HCT116 (cell line): ENCODE measurements at regions not wholly inside any gene's neighbourhood (a gene's known extent, or its start where the extent isn't known, plus 50 kb on each side); places are given as distances from the start of the nearest gene placed in this dataset.

Source experiments
- ATAC-seq: fragments of 200-7000 bp; cut with Tn5 transposase; 2 replicates; pipeline ENCODE4 v1.9.1; 2020; ENCODE audit warnings: mild to moderate bottlenecking, moderate library complexity
- BruUV-seq: library from RNA; stranded (reverse); fragments of 400-500 nt; replicated peaks from 2 replicates; lab custom pipeline; 2021; lab: Mats Ljungman, UMichigan
- CTCF ChIA-PET: fragments of 300-600 bp; sonication (Branson Sonifier 250); formaldehyde crosslinking; loops from one replicate; lab custom pipeline; 2021; ENCODE audit warnings: antibody characterized with exemption; lab: Charles Lee
- POLR2A ChIA-PET: fragments of 300-600, 350-600 bp; sonication (Branson Sonifier 250); formaldehyde crosslinking; loops from one replicate; lab custom pipeline; 2021; ENCODE audit warnings: antibody characterized with exemption; lab: Charles Lee
- RAD21 ChIA-PET, 2 experiments: fragments of 300-600 bp; sonication (Branson Sonifier 250); formaldehyde crosslinking; loops; one replicate each; lab custom pipeline; 2023; ENCODE audit warnings: low total read pairs in 2 of 2; ENCODE audit not compliant: uncharacterized antibody in 2 of 2, unreplicated experiment in 2 of 2, low non-redundant PET in 1 of 2; lab: Charles Lee
- DNase-seq: peaks from one replicate; pipeline ENCODE4 v3.0.0-alpha.2; 2010; ENCODE audit warnings: low read depth, low spot score
- H2AFZ ChIP-seq: fragments of 200-600 bp; shearing (Covaris generic), sonication (generic); 2 replicates; pipeline ENCODE4 v1.6.1; 2017; ENCODE audit warnings: low read depth, mixed run types, mixed read lengths, antibody characterized with exemption, low read length; ENCODE audit not compliant: poor library complexity, severe bottlenecking
- H3K27ac ChIP-seq: 2 replicates; pipeline ENCODE4 v1.5.1; 2012; ENCODE audit warnings: low read depth, low read length
- H3K27me3 ChIP-seq: fragments of 200-600 bp; sonication (generic); 2 replicates; pipeline ENCODE4 v1.6.1; 2016; ENCODE audit warnings: mixed run types, low read length, mixed read lengths; ENCODE audit not compliant: insufficient read depth
- H3K36me3 ChIP-seq, 2 experiments: fragments of 200-500 bp in 1 of 2; fragments of 200-600 bp in 1 of 2; sonication (Bioruptor generic) in 1 of 2; sonication (generic) in 1 of 2; 2 replicates each; pipeline versions ENCODE4 v1.5.1 to v1.6.1; 2014 to 2016; ENCODE audit warnings: low read length in 2 of 2, inconsistent platforms in 1 of 2, mixed read lengths in 1 of 2, mixed run types in 1 of 2; ENCODE audit not compliant: insufficient read depth in 2 of 2, control insufficient read depth in 1 of 2
- H3K4me1 ChIP-seq, 2 experiments: fragments of 200-600 bp in 1 of 2; sonication (generic) in 1 of 2; 2 replicates each; pipeline versions ENCODE4 v1.5.1 to v1.6.1; 2012 to 2017; ENCODE audit warnings: low read length in 2 of 2, inconsistent platforms in 1 of 2, mild to moderate bottlenecking in 1 of 2, mixed read lengths in 1 of 2, mixed run types in 1 of 2, moderate library complexity in 1 of 2; ENCODE audit not compliant: insufficient read depth in 2 of 2, control insufficient read depth in 1 of 2
- H3K4me2 ChIP-seq: fragments of 200-600 bp; sonication (generic); 2 replicates; pipeline ENCODE4 v1.6.1; 2017; ENCODE audit warnings: mixed run types, low read length, mixed read lengths
- H3K4me3 ChIP-seq, 2 experiments: fragments of 200-600 bp in 1 of 2; sonication (generic) in 1 of 2; replicated peaks in 1 of 2; 2 replicates each; pipeline ENCODE4 v1.5.1; 2011 to 2016; ENCODE audit warnings: low read length in 2 of 2, control low read depth in 1 of 2, low read depth in 1 of 2, mild to moderate bottlenecking in 1 of 2, mixed read lengths in 1 of 2, mixed run types in 1 of 2
- H3K79me2 ChIP-seq: fragments of 200-600 bp; sonication (generic); 2 replicates; pipeline ENCODE4 v1.6.1; 2017; ENCODE audit warnings: mild to moderate bottlenecking, mixed run types, low read length, moderate library complexity, mixed read lengths; ENCODE audit not compliant: insufficient read depth
- H3K9ac ChIP-seq: fragments of 200-600 bp; sonication (generic); 2 replicates; pipeline ENCODE4 v1.6.1; 2016; ENCODE audit warnings: low read length, mixed read lengths
- H3K9me2 ChIP-seq: fragments of 200-600 bp; sonication (generic), shearing (Covaris generic); 2 replicates; pipeline ENCODE4 v1.6.1; 2017; ENCODE audit warnings: mixed run types, mild to moderate bottlenecking, moderate library complexity; ENCODE audit not compliant: insufficient read depth
- H3K9me3 ChIP-seq, 2 experiments: fragments of 200-500 bp in 1 of 2; fragments of 200-600 bp in 1 of 2; sonication (Bioruptor generic) in 1 of 2; sonication (generic) in 1 of 2; 2 replicates each; pipeline ENCODE4 v1.6.1; 2014 to 2017; ENCODE audit warnings: low read length in 2 of 2, mixed read lengths in 2 of 2, inconsistent platforms in 1 of 2, low read depth in 1 of 2, mild to moderate bottlenecking in 1 of 2, mixed run types in 1 of 2, moderate library complexity in 1 of 2; ENCODE audit not compliant: control insufficient read depth in 1 of 2, insufficient read depth in 1 of 2
- H4K20me1 ChIP-seq: fragments of 200-600 bp; sonication (generic), shearing (Covaris generic); 2 replicates; pipeline ENCODE4 v1.6.1; 2017; ENCODE audit warnings: mixed run types, mild to moderate bottlenecking, moderate library complexity; ENCODE audit not compliant: insufficient read depth
- CEBPB ChIP-seq: IDR thresholded peaks from 2 replicates; pipeline ENCODE4 v1.6.1; 2012; ENCODE audit warnings: low read depth
- ELF1 ChIP-seq: IDR thresholded peaks from 2 replicates; pipeline ENCODE4 v1.6.1; 2012; ENCODE audit warnings: low read depth, borderline replicate concordance
- EZH2 ChIP-seq: fragments of 200-600 bp; sonication (generic); IDR thresholded peaks from 2 replicates; pipeline ENCODE4 v1.6.1; 2017; ENCODE audit warnings: antibody characterized with exemption, mixed run types
- POLR2AphosphoS5 ChIP-seq: IDR thresholded peaks from 2 replicates; pipeline ENCODE4 v1.6.1; 2011; ENCODE audit warnings: mild to moderate bottlenecking, low read depth, low read length, moderate library complexity
- RAD21 ChIP-seq: IDR thresholded peaks from 2 replicates; pipeline ENCODE4 v1.6.1; 2012; ENCODE audit warnings: low read depth, mild to moderate bottlenecking
- YY1 ChIP-seq: IDR thresholded peaks from 2 replicates; pipeline ENCODE4 v1.6.1; 2011; ENCODE audit warnings: low read length, low read depth, moderate library complexity, mild to moderate bottlenecking; ENCODE audit not compliant: insufficient replicate concordance; ENCODE audit errors: extremely low read depth
- ZBTB33 ChIP-seq: IDR thresholded peaks from 2 replicates; pipeline ENCODE4 v1.6.1; 2011; ENCODE audit warnings: mild to moderate bottlenecking, low read length, moderate library complexity; ENCODE audit not compliant: insufficient replicate concordance; ENCODE audit errors: extremely low read depth
- ZFX ChIP-seq: fragments of 450-650 bp; IDR thresholded peaks from 2 replicates; pipeline ENCODE4 v1.6.1; 2017
- ZNF274 ChIP-seq: fragments of 200-500 bp; sonication (Bioruptor generic); IDR thresholded peaks from 2 replicates; pipeline ENCODE4 v1.6.1; 2014; ENCODE audit warnings: mild to moderate bottlenecking, low read depth, low read length, inconsistent platforms
- intact Hi-C: fragments of 100-400 bp; cut with micrococcal nuclease; formaldehyde crosslinking; loops from 2 replicates; pipeline ENCODE4 v1.10.0; 2022
- TF ChIP-seq, protein P1 (sequence below), 3 experiments: fragments of 200-600 bp in 1 of 3; sonication (generic) in 1 of 3; IDR thresholded peaks in 2 of 3; conservative IDR thresholded peaks in 1 of 3; 2 replicates each; pipeline ENCODE4 v1.5.1; 2012 to 2017; ENCODE audit warnings: low read depth in 2 of 3, low read length in 2 of 3, antibody characterized with exemption in 1 of 3, borderline replicate concordance in 1 of 3, control low read depth in 1 of 3, mild to moderate bottlenecking in 1 of 3, mixed read lengths in 1 of 3, mixed run types in 1 of 3, moderate library complexity in 1 of 3; ENCODE audit not compliant: insufficient read depth in 1 of 3

- no peak for TF ChIP-seq ZFX
- TF ChIP-seq, protein P1, sequence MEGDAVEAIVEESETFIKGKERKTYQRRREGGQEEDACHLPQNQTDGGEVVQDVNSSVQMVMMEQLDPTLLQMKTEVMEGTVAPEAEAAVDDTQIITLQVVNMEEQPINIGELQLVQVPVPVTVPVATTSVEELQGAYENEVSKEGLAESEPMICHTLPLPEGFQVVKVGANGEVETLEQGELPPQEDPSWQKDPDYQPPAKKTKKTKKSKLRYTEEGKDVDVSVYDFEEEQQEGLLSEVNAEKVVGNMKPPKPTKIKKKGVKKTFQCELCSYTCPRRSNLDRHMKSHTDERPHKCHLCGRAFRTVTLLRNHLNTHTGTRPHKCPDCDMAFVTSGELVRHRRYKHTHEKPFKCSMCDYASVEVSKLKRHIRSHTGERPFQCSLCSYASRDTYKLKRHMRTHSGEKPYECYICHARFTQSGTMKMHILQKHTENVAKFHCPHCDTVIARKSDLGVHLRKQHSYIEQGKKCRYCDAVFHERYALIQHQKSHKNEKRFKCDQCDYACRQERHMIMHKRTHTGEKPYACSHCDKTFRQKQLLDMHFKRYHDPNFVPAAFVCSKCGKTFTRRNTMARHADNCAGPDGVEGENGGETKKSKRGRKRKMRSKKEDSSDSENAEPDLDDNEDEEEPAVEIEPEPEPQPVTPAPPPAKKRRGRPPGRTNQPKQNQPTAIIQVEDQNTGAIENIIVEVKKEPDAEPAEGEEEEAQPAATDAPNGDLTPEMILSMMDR (IDR thresholded peaks at IDR 0.05 in 2 of 3, conservative IDR thresholded peaks at IDR 0.05 in 1 of 3; ENCODE audit: borderline replicate concordance in 1 of 3, insufficient read depth in 1 of 3, low read depth in 2 of 3, low read length in 2 of 3), result 0 out of 6 replicates have a peak, but pooled peaks of 1 of the 3 experiments have one; percentile 8
- ATAC-seq (no peak), DNase-seq (no peak)
- Histone ChIP-seq H3K9me3 (no peaks in the 10 kb centered on the region), H3K9ac (no peak overlapping the region), H3K27me3 (no peaks in the 10 kb centered on the region), H3K27ac (no peak overlapping the region), H3K4me1 (peaks cover 0 to 2% of the 10 kb centered on the region in 2 experiments; a peak in 2 of 4 replicates), H3K4me3 (no peak overlapping the region), H3K9me2 (no peaks in the 10 kb centered on the region), H4K20me1 (no peaks in the 10 kb centered on the region), H2AFZ (no peak overlapping the region), H3K36me3 (no peaks in the 10 kb centered on the region), H3K79me2 (no peaks in the 10 kb centered on the region), H3K4me2 (no peak overlapping the region)
- intact Hi-C loops, result no loop called here
- POLR2A ChIA-PET, result no interaction called here
- CTCF ChIA-PET, result interaction anchor here (1.6 to 1.9 kb wide), 2 partner anchors 12 to 190 kb away, joined by 4 to 6 read pairs; no protein-coding TSS in a partner anchor
- BruUV-seq, result no TSS peak
- RAD21 ChIA-PET, result interaction anchor here in 1 of 2 experiments (0.6 kb wide), 1 partner anchor 151 kb away, joined by 3 read pairs; no protein-coding TSS in a partner anchor
Observed at GRCh38 chr6:16953446-16953845, 148.4 kb upstream of the STMND1 start.

GRCh38 chr6:16950825-16951495 is 150.9 kb upstream of the STMND1 start:
- Histone ChIP-seq H3K4me1 (peaks cover 16 to 21% of the 10 kb centered on the region in 2 experiments), H3K36me3 (no peaks in the 10 kb centered on the region), H3K27ac (no peak overlapping the region), H3K27me3 (no peaks in the 10 kb centered on the region), H2AFZ (peak overlapping the region; percentile 54), H3K9ac (no peak overlapping the region), H3K4me2 (no peak overlapping the region), H3K79me2 (no peaks in the 10 kb centered on the region), H3K9me3 (no peaks in the 10 kb centered on the region), H4K20me1 (no peaks in the 10 kb centered on the region), H3K4me3 (no peak overlapping the region), H3K9me2 (no peaks in the 10 kb centered on the region)
- TF ChIP-seq ZNF274, result no peak
- no peak for TF ChIP-seq YY1
- no peak for TF ChIP-seq EZH2
- no peak for TF ChIP-seq ELF1
- TF ChIP-seq RAD21, result no peak
- no peak for TF ChIP-seq CEBPB
- no peak for TF ChIP-seq ZBTB33
- no peak for TF ChIP-seq POLR2AphosphoS5
- ChIA-PET POLR2A (no interaction called here), RAD21 (no interaction called here), CTCF (interaction anchor here (0.7 to 1.2 kb wide), 3 partner anchors 12 to 14 kb away, joined by 3 to 5 read pairs (median 5); no protein-coding TSS in a partner anchor)
- ATAC-seq (no peak), DNase-seq (no peak)
- intact Hi-C loops, result no loop called here
- no TSS peak for BruUV-seq
